ENCODE measurements at regions not wholly inside any gene's neighbourhood (a gene's known extent, or its start where the extent isn't known, plus 50 kb on each side); places are given as distances from the start of the nearest gene placed in this dataset.

DNA sequence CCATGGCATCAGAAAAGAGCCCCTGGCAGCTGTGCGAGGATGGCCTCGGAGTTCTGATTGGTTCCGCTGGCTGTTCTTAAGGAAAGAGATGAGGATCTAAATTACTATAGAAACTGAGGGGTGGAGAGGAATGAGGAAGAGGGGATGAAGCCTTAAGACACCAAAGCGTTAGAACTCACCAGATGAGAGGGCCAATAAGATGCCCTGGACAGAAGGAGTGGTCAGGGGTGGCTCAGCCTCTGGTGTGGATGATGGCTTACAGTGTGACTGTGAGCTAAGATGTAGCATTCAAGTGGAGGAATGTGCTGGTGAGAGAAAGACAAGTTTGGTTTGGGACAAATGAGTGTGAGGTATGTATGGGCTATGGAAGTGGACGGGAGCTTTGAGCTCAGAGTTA lies 97.8 kb downstream of the ZFP36L2 start:
- no peak for FAIRE-seq
- TF ChIP-seq POLR2A (IDR thresholded peaks at IDR 0.05; ENCODE audit: low read depth, low read length), result no peak
- DNase-seq (ENCODE audit: insufficient read length, low spot score), result no peak

- FAIRE-seq (no peak), DNase-seq (ENCODE audit: insufficient read length, low spot score) (no peak)
- no peak for TF ChIP-seq POLR2A (IDR thresholded peaks at IDR 0.05; ENCODE audit: low read depth, low read length)
Measured at GRCh38 chr2:43127941-43128558, 98.4 kb downstream of the ZFP36L2 start.

DNA sequence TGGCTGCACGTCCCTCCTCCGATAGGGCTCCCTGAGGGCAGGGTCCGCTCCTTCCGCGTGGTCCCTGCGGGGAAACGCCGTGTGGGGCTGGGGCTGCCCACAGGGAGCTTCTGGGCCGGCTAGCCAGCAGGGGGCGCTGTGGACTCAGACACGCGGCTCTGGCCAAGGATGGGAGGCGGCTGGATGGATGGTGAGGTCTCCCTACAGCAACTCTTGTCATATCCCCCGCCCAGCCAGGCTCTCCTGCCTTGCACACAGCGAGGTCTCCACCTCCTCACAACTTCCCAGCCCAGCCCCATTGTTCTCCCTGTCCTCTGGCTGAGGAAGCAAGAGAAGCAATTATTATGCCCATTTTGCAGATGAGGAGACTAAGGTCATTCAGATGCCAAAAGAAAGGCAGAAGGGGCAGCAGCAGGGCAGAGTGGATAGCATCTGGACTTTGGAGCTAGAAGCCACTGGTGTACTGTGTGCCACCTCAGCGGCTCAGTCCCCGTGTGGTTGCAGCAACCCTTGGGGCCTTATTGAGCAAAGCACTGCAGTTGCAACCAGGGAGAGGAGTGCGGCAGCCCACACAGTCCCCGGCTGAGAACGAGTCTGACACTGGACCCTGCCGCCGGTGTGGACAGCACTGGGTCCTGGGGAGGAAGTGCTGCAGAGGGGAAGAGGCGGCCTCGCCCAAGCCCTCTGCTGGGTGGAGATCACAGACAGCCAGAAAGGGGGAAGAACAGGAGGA lies 99.0 kb downstream of the ZFP36L2 start:
- no peak for TF ChIP-seq POLR2A (IDR thresholded peaks at IDR 0.05; ENCODE audit: low read depth, low read length)
- DNase-seq (ENCODE audit: insufficient read length, low spot score) (no peak), FAIRE-seq (no peak)

DNA sequence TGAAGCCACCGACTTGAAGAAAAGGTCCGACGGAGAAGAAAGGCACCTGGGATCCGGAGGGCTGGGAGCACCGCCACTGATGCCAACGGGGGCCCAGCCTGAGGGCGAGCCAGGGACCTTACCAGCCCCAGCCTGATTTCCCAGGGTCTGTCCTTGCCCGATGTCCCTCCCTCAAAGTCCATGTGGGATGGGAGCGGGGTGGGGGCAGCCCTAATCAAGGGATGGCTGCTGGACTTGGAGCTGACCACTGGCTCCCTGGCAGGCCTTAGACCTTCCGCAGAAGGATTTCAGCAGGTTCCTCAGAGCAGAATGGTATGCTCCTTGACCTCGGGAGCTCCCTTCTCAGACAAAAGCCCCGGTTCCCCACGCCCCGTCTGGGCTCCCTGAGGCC lies 99.6 kb downstream of the ZFP36L2 start:
- no peak for TF ChIP-seq POLR2A (IDR thresholded peaks at IDR 0.05; ENCODE audit: low read depth, low read length)
- FAIRE-seq (no peak), DNase-seq (ENCODE audit: insufficient read length, low spot score) (no peak)

- FAIRE-seq (no peak), DNase-seq (ENCODE audit: insufficient read length, low spot score) (no peak)
- no peak for TF ChIP-seq POLR2A (IDR thresholded peaks at IDR 0.05; ENCODE audit: low read depth, low read length)
Measured at GRCh38 chr2:43125090-43125998, 101.1 kb downstream of the ZFP36L2 start.

DNA sequence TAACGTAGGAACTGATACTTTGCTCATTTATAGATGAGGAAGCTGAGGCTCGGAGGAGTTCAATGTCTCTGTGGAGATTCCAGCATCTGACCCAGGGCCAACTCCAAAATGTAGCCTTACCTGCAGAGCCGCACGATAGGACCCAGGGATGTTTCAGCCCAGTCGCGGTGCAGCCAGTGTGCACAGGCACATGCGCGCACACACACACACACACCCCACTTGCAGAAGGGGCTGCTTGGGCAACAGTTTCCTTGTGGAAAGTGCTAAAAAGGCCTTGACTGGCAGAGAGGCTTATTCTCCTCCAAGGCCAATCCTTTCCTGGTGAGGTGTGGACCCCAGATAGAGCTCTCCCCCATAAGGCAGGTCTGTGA lies 101.7 kb downstream of the ZFP36L2 start:
- TF ChIP-seq POLR2A (IDR thresholded peaks at IDR 0.05; ENCODE audit: low read depth, low read length), result no peak
- FAIRE-seq, result no peak
- no peak for DNase-seq (ENCODE audit: insufficient read length, low spot score)

DNA sequence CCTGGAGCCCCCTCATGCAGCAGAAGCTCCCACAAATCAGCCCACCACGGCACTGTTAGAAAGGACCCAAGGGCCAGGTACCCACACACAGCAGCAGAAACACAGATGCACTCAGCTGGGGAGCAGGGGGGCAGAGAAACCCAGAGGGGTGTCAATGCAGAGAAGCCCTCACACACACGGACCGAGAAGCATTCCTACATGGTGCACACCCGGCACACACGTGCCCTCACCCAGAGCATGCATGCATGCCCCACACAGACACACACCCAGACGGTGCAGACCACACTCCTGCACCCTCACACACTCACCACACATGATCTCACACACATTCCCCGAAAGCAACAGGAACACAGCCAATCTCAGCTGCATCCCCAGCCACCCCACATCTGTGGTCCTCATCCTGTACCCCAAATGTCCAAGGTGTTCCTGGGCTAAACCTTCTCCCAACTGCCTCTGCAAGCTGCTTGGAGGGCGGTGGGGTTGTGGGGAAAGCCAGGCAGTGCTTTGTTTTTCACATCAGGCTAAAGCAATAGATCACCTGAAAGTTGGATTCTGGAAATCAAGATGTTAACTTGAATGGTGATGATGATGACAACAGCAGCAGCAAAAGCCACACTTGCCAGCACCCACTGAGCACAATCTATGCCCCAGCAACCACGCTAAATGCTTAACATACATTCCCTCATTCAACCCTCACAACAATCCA lies 102.3 kb downstream of the ZFP36L2 start:
- no peak for TF ChIP-seq POLR2A (IDR thresholded peaks at IDR 0.05; ENCODE audit: low read depth, low read length)
- no peak for DNase-seq (ENCODE audit: insufficient read length, low spot score)
- no peak for FAIRE-seq

DNA sequence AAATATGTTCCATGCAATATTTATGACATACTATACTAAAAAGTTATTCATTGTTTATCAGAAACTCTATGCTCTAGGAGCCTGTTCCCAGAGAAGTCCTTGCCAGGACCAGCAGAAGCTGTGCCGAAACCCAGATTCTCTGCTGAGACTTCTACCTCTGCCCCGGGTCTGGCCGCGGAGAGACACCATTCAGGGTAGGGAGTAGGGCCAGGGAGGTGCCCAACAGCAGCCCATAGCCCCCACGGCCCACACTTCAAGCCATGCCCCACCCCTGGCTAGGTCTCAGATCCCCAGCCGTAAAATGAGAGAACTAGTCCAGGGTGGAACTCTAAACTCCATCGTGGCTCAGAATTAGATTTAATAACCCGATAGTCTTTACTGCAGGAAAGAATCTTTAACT lies 102.9 kb downstream of the ZFP36L2 start:
- no peak for TF ChIP-seq POLR2A (IDR thresholded peaks at IDR 0.05; ENCODE audit: low read depth, low read length)
- FAIRE-seq (no peak), DNase-seq (ENCODE audit: insufficient read length, low spot score) (no peak)

DNA sequence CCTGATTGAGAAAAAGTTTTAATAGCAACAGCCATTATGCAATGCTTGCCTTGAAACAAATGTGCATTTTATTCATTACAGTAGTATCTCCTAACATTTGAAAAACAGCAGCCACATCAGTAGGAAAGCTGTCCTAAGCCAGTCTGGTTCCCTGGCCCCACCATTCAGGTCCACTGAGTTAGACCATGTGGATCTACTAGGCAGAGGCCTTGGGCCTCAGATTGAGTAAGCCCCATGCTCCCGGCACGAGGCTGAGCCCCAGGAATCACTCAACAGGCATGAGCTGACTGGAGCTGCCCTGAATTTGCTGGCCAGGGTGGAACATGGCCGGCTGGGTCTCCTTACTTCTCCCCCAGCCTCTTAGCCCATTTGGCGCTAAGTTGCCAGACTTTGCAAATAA lies 103.4 kb downstream of the ZFP36L2 start:
- FAIRE-seq (no peak), DNase-seq (ENCODE audit: insufficient read length, low spot score) (no peak)
- TF ChIP-seq POLR2A (IDR thresholded peaks at IDR 0.05; ENCODE audit: low read depth, low read length), result no peak

GRCh38 chr2:43121580-43122314 lies 104.7 kb downstream of the ZFP36L2 start:
- TF ChIP-seq POLR2A (IDR thresholded peaks at IDR 0.05; ENCODE audit: low read depth, low read length), result no peak
- FAIRE-seq (no peak), DNase-seq (ENCODE audit: insufficient read length, low spot score) (no peak)

GRCh38 chr2:43119303-43119702 lies 107.1 kb downstream of the ZFP36L2 start:
- no peak for DNase-seq (ENCODE audit: insufficient read length, low spot score)
- TF ChIP-seq POLR2A (IDR thresholded peaks at IDR 0.05; ENCODE audit: low read depth, low read length), result no peak
- no peak for FAIRE-seq

DNA sequence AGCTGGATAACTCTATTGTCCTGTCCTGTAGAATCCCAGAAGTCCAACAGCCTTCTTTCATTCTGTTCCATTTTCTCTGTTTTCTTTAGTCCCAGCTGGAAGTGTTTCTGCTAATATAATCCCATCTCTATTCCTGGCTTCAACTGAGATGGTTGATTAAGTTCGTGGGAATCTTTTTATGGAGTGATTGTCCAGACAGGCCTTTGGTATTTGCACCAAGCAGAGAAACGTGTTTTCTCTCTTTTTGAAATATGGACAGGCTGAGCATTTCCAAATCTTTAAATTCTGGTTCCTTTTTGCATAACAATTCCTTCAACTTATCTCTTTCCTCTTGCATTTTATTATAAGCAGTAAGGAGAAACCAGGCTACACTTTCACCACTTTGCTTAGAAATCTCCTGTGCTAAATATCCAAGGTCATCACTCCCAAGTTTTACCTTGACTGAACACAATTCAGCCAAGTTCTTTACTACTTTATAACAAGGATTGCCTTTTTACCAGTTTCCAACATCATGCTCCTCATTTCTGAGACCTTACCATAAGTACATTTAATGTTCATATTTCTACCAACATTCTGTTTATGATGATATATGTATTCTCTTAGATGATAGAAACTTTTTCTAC lies 108.8 kb downstream of the ZFP36L2 start:
- no peak for TF ChIP-seq POLR2A (IDR thresholded peaks at IDR 0.05; ENCODE audit: low read depth, low read length)
- FAIRE-seq, result no peak
- no peak for DNase-seq (ENCODE audit: insufficient read length, low spot score)

DNA sequence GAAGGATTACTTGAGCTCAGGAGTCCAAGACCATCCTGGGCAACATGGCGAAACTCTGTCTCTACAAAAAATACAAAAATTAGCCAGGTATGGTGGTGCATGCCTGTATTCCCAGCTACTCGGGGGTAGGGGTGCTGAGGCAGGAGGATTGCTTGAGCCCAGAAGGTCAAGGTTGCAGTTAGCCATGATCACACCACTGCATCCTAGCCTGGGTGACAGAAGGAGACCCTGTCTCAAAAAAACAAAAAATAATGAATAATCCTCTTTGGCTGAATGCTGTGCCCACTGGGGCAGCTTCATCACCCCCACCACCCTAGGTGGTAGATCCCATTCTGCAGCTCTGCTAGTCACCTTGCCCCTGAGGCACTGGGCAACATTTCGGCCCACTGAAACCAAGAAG lies 109.4 kb downstream of the ZFP36L2 start:
- FAIRE-seq, result no peak

More for the DNA sequence above, 109.4 kb downstream of the ZFP36L2 start:
- no peak for DNase-seq (ENCODE audit: insufficient read length, low spot score)
- no peak for TF ChIP-seq POLR2A (IDR thresholded peaks at IDR 0.05; ENCODE audit: low read depth, low read length)

Measured in H54 (cell line).